ENCODE measurements at regions not wholly inside any gene's neighbourhood (a gene's known extent, or its start where the extent isn't known, plus 50 kb on each side); places are given as distances from the start of the nearest gene placed in this dataset.
"Not testable (repeated sequence)": the region's sequence is repeated elsewhere in the genome, so short reads cannot be mapped to it uniquely, and the experiment has no call there.

- no peak for TF ChIP-seq GABPA (IDR thresholded peaks at IDR 0.05; ENCODE audit: low read depth)
- no peak for TF ChIP-seq CTCF (IDR thresholded peaks at IDR 0.05; ENCODE audit: insufficient read depth, low read length)
- no peak for TF ChIP-seq POLR2AphosphoS5 (IDR thresholded peaks at IDR 0.05; ENCODE audit: low read depth)
- TF ChIP-seq, protein P1, sequence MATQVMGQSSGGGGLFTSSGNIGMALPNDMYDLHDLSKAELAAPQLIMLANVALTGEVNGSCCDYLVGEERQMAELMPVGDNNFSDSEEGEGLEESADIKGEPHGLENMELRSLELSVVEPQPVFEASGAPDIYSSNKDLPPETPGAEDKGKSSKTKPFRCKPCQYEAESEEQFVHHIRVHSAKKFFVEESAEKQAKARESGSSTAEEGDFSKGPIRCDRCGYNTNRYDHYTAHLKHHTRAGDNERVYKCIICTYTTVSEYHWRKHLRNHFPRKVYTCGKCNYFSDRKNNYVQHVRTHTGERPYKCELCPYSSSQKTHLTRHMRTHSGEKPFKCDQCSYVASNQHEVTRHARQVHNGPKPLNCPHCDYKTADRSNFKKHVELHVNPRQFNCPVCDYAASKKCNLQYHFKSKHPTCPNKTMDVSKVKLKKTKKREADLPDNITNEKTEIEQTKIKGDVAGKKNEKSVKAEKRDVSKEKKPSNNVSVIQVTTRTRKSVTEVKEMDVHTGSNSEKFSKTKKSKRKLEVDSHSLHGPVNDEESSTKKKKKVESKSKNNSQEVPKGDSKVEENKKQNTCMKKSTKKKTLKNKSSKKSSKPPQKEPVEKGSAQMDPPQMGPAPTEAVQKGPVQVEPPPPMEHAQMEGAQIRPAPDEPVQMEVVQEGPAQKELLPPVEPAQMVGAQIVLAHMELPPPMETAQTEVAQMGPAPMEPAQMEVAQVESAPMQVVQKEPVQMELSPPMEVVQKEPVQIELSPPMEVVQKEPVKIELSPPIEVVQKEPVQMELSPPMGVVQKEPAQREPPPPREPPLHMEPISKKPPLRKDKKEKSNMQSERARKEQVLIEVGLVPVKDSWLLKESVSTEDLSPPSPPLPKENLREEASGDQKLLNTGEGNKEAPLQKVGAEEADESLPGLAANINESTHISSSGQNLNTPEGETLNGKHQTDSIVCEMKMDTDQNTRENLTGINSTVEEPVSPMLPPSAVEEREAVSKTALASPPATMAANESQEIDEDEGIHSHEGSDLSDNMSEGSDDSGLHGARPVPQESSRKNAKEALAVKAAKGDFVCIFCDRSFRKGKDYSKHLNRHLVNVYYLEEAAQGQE (IDR thresholded peaks at IDR 0.05; ENCODE audit: insufficient replicate concordance, low read depth): no peak
- no peak for TF ChIP-seq SPI1 (IDR thresholded peaks at IDR 0.05; ENCODE audit: borderline replicate concordance, low read depth)
- H3K4me3 ChIP-seq (replicated peaks; ENCODE audit: insufficient read depth, low read length): no peak overlapping the region
Observed at GRCh38 chr7:119949053-119949452, 323.9 kb upstream of the KCND2 start.

DNA sequence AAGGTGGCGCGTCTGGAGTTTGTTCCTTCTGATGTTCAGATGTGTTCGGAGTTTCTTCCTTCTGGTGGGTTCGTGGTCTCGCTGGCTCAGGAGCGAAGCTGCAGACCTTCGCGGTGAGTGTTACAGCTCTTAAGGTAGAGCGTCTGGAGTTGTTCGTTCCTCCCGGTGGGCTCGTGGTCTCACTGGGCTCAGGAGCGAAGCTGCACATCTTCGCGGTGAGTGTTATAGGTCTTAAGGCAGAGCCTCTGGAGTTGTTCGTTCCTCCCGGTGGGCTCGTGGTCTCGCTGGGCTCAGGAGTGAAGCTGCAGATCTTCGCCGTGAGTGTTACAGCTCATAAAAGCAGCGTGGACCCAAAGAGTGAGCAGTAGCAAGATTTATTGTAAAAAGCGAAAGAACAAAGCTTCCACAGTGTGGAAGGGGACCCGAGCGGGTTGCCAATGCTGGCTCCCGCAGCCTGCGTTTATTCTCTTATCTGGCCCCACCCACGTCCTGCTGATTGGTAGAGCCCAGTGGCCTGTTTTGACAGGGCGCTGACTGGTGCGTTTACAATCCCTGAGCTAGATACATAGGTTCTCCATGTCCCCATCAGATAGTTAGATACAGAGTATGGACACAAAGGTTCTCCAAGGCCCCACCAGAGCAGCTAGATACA is 322.5 kb upstream of the KCND2 start:
- not testable (repeated sequence) for DNase-seq (ENCODE audit: low read depth in 1 of 2, low spot score in 1 of 2); H3K27me3 ChIP-seq (ENCODE audit: insufficient read depth, poor library complexity, severe bottlenecking); H3K27ac ChIP-seq (replicated peaks); H3K4me3 ChIP-seq (replicated peaks; ENCODE audit: insufficient read depth, low read length)

More at GRCh38 chr7:119949053-119949452, 323.9 kb upstream of the KCND2 start:
- no peak overlapping the region for H3K27ac ChIP-seq (replicated peaks)
- H3K27me3 ChIP-seq (ENCODE audit: insufficient read depth, poor library complexity, severe bottlenecking): no peaks in the 10 kb centered on the region
- DNase-seq (ENCODE audit: low read depth in 1 of 2, low spot score in 1 of 2): no peak

DNA sequence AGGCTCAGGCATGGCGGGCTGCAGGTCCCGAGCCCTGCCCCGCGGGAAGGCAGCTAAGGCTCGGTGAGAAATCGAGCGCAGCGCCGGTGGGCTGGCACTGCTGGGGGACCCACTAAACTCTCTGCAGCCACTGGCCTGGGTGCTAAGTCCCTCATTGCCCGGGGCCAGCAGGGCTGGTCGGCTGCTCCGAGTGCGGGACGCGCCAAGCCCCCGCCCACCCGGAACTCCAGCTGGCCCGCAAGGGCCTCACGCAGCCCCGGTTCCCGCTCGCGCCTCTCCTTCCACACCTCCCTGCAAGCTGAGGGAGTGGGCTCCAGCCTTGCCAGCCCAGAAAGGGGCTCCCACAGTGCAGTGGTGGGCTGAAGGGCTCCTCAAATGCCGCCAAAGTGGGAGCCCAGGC is 321.4 kb upstream of the KCND2 start:
- H3K4me3 ChIP-seq (replicated peaks; ENCODE audit: insufficient read depth, low read length): not testable (repeated sequence)

GRCh38 chr7:119957335-119957734 is 315.6 kb upstream of the KCND2 start:
- no peak overlapping the region for H3K4me3 ChIP-seq (replicated peaks; ENCODE audit: insufficient read depth, low read length)
- H3K27ac ChIP-seq (replicated peaks): no peak overlapping the region
- DNase-seq (ENCODE audit: low read depth in 1 of 2, low spot score in 1 of 2): no peak
- TF ChIP-seq GABPA (IDR thresholded peaks at IDR 0.05; ENCODE audit: low read depth): no peak
- no peak for TF ChIP-seq POLR2AphosphoS5 (IDR thresholded peaks at IDR 0.05; ENCODE audit: low read depth)
- no peak for TF ChIP-seq CTCF (IDR thresholded peaks at IDR 0.05; ENCODE audit: insufficient read depth, low read length)
- H3K27me3 ChIP-seq (ENCODE audit: insufficient read depth, poor library complexity, severe bottlenecking): no peaks in the 10 kb centered on the region

More for the DNA sequence above, 321.4 kb upstream of the KCND2 start:
- H3K27ac ChIP-seq (replicated peaks); H3K27me3 ChIP-seq (ENCODE audit: insufficient read depth, poor library complexity, severe bottlenecking); DNase-seq (ENCODE audit: low read depth in 1 of 2, low spot score in 1 of 2): not testable (repeated sequence)

GRCh38 chr7:119959811-119960210 is 313.2 kb upstream of the KCND2 start:
- H3K27ac ChIP-seq (replicated peaks): no peak overlapping the region
- DNase-seq (ENCODE audit: low read depth in 1 of 2, low spot score in 1 of 2): no peak
- H3K27me3 ChIP-seq (ENCODE audit: insufficient read depth, poor library complexity, severe bottlenecking): no peaks in the 10 kb centered on the region
- no peak overlapping the region for H3K4me3 ChIP-seq (replicated peaks; ENCODE audit: insufficient read depth, low read length)
- TF ChIP-seq, protein P1 (IDR thresholded peaks at IDR 0.05; ENCODE audit: insufficient replicate concordance, low read depth): no peak
- no peak for TF ChIP-seq SPI1 (IDR thresholded peaks at IDR 0.05; ENCODE audit: borderline replicate concordance, low read depth)
- no peak for TF ChIP-seq CTCF (IDR thresholded peaks at IDR 0.05; ENCODE audit: insufficient read depth, low read length)
- no peak for TF ChIP-seq GABPA (IDR thresholded peaks at IDR 0.05; ENCODE audit: low read depth)
